SK-N-SH treated with all-trans-retinoic acid at 6 μM for 48 hours (cell line): ENCODE measurements at regions not wholly inside any gene's neighbourhood (a gene's known extent, or its start where the extent isn't known, plus 50 kb on each side); places are given as distances from the start of the nearest gene placed in this dataset.

Experiments
- ATAC-seq: fragments of 200-7000 bp; cut with Tn5 transposase; 3 replicates; pipeline ENCODE4 v1.9.1; 2020; ENCODE audit warnings: mild to moderate bottlenecking, moderate library complexity
- ARNTL ChIP-seq: fragments of 450-650 bp; formaldehyde crosslinking; IDR thresholded peaks from 2 replicates; pipeline ENCODE4 v1.5.0; 2020; ENCODE audit warnings: low read depth, mild to moderate bottlenecking, moderate library complexity, borderline replicate concordance
- BACH2 ChIP-seq: fragments of 250-450 bp; sonication (Bioruptor Pico); IDR thresholded peaks from 2 replicates; pipeline ENCODE4 v1.9.0; 2021; ENCODE audit warnings: mild to moderate bottlenecking, borderline replicate concordance
- CSDC2 ChIP-seq: fragments of 250-450 bp; sonication (Bioruptor Pico); IDR thresholded peaks from 2 replicates; pipeline ENCODE4 v1.5.0; 2020; ENCODE audit warnings: mild to moderate bottlenecking, moderate library complexity
- ESRRG ChIP-seq: fragments of 250-450 bp; sonication (Bioruptor Pico); IDR thresholded peaks from 2 replicates; pipeline ENCODE4 v1.6.1; 2021; ENCODE audit warnings: mild to moderate bottlenecking
- GLIS3 ChIP-seq: fragments of 250-450 bp; sonication (Bioruptor Pico); IDR thresholded peaks from 2 replicates; pipeline ENCODE4 v1.5.0; 2020; ENCODE audit warnings: mild to moderate bottlenecking, moderate library complexity
- ISL1 ChIP-seq: fragments of 250-450 bp; sonication (Bioruptor Pico); IDR thresholded peaks from 2 replicates; pipeline ENCODE4 v2.1.2; 2022; ENCODE audit warnings: mild to moderate bottlenecking, moderate library complexity
- OSR1 ChIP-seq: fragments of 250-450 bp; sonication (Bioruptor Pico); IDR thresholded peaks from 2 replicates; pipeline ENCODE4 v1.8.0; 2022; ENCODE audit warnings: moderate library complexity, mild to moderate bottlenecking, inconsistent platforms
- PPARA ChIP-seq: fragments of 250-450 bp; sonication (Bioruptor Pico); IDR thresholded peaks from 2 replicates; pipeline ENCODE4 v1.5.0; 2020; ENCODE audit warnings: mild to moderate bottlenecking, borderline replicate concordance
- RARB ChIP-seq: fragments of 250-450 bp; sonication (Bioruptor Pico); IDR thresholded peaks from 2 replicates; pipeline ENCODE4 v1.8.0; 2021; ENCODE audit warnings: mild to moderate bottlenecking, moderate library complexity
- SNAI2 ChIP-seq: fragments of 250-450 bp; sonication (Bioruptor Pico); IDR thresholded peaks from 2 replicates; pipeline ENCODE4 v1.5.0; 2020; ENCODE audit warnings: mild to moderate bottlenecking, moderate library complexity
- TCF4 ChIP-seq: fragments of 250-450 bp; sonication (Bioruptor Pico); IDR thresholded peaks from 2 replicates; pipeline ENCODE4 v1.8.0; 2021; ENCODE audit warnings: mild to moderate bottlenecking, moderate library complexity, borderline replicate concordance
- TOX ChIP-seq: fragments of 250-450 bp; sonication (Bioruptor Pico); IDR thresholded peaks from 2 replicates; pipeline ENCODE4 v1.8.0; 2021; ENCODE audit warnings: mild to moderate bottlenecking, moderate library complexity, borderline replicate concordance
- ZC3H10 ChIP-seq: fragments of 250-450 bp; sonication (Bioruptor Pico); IDR thresholded peaks from 2 replicates; pipeline ENCODE4 v1.5.1; 2021; ENCODE audit warnings: mild to moderate bottlenecking, moderate library complexity
- ZFP3 ChIP-seq: fragments of 250-450 bp; sonication (Bioruptor Pico); IDR thresholded peaks from 2 replicates; pipeline ENCODE4 v1.5.0; 2020; ENCODE audit warnings: mild to moderate bottlenecking, moderate library complexity
- ZFP30 ChIP-seq: fragments of 450-650 bp; formaldehyde crosslinking; IDR thresholded peaks from 2 replicates; pipeline ENCODE4 v1.5.0; 2022; ENCODE audit warnings: mild to moderate bottlenecking, moderate library complexity
- ZNF565 ChIP-seq: fragments of 450-650 bp; formaldehyde crosslinking; conservative IDR thresholded peaks from 2 replicates; pipeline ENCODE4 v1.5.0; 2020; ENCODE audit warnings: low read depth, mild to moderate bottlenecking, moderate library complexity
- ZNF70 ChIP-seq: fragments of 450-650 bp; formaldehyde crosslinking; IDR thresholded peaks from 2 replicates; pipeline ENCODE4 v1.5.0; 2020; ENCODE audit warnings: mild to moderate bottlenecking, moderate library complexity
- ZNF8 ChIP-seq: fragments of 450-650 bp; formaldehyde crosslinking; IDR thresholded peaks from 2 replicates; pipeline ENCODE4 v1.5.0; 2020; ENCODE audit warnings: mild to moderate bottlenecking, moderate library complexity
- TF ChIP-seq, protein P1 (sequence below): fragments of 250-450 bp; sonication (Bioruptor Pico); IDR thresholded peaks from 2 replicates; pipeline ENCODE4 v1.5.0; 2020; ENCODE audit warnings: mild to moderate bottlenecking, moderate library complexity
- TF ChIP-seq, protein P2 (sequence below): fragments of 250-450 bp; sonication (Bioruptor Pico); IDR thresholded peaks from 2 replicates; pipeline ENCODE4 v1.8.0; 2020; ENCODE audit warnings: mild to moderate bottlenecking, moderate library complexity, borderline replicate concordance
- TF ChIP-seq, protein P3 (sequence below): fragments of 250-450 bp; sonication (Bioruptor Pico); IDR thresholded peaks from 2 replicates; pipeline ENCODE4 v1.5.1; 2021; ENCODE audit warnings: mild to moderate bottlenecking, moderate library complexity
- TF ChIP-seq, protein P4 (sequence below): fragments of 250-450 bp; sonication (Bioruptor Pico); IDR thresholded peaks from 2 replicates; pipeline ENCODE4 v1.5.1; 2020; ENCODE audit warnings: low read depth, mild to moderate bottlenecking, moderate library complexity
- TF ChIP-seq, protein P5 (sequence below): fragments of 250-450 bp; sonication (Bioruptor Pico); IDR thresholded peaks from 2 replicates; pipeline ENCODE4 v1.8.0; 2021; ENCODE audit warnings: low read depth, mild to moderate bottlenecking, moderate library complexity, borderline replicate concordance

DNA sequence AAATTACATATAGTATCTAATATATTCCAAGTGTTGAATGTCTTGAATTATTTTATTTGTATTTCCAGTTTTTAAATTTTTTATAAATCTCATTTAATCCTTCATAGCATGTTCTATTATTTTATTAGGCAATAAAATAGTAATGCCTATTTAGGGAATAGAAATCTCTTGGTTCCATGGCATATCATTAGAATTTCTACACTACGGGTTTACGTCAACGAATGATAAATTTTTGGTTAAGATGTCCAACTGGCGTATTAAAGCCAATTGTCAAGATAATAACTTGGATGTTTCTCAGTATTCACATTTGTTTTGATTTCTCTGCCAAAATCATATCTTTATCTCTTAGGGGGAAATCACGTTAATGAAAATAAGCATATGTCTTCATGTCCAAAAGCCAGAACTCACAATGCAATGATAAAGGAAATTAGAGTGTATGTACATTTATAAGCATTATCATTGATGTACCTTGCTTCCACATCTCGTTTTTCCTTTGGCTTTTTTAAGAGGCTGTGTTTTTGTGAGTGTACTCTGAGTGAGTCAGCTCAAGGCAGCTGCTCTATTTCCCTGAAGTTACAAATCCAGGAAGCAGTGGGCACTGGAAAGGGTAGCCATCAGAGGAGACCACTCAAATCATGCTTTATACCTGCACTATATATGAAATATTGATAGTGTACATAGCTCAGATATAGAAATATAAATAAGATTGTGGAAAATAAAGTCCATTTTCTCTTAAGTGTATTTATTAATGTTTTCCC is 115.8 kb upstream of the PDE1A start:
- TF ChIP-seq TCF4 (CRISPR knock-in tag) (peak; percentile 48; the same call in 1 of the 2 replicates), ZNF70 (CRISPR knock-in tag) (no peak), GLIS3 (no peak), ZFP30 (no peak), ISL1 (CRISPR knock-in tag) (peak; percentile 92), ESRRG (CRISPR knock-in tag) (no peak), SNAI2 (CRISPR knock-in tag) (peak; percentile 46; the same call in 1 of the 2 replicates), TOX (CRISPR knock-in tag) (no peak), ZFP3 (CRISPR knock-in tag) (0 out of 2 replicates have a peak, but pooled peaks have one; percentile 16), RARB (CRISPR knock-in tag) (no peak), ZNF8 (CRISPR knock-in tag) (no peak), ZNF565 (CRISPR knock-in tag) (no peak), PPARA (CRISPR knock-in tag) (no peak), CSDC2 (CRISPR knock-in tag) (no peak), ZC3H10 (no peak), OSR1 (CRISPR knock-in tag) (no peak), ARNTL (no peak), BACH2 (CRISPR knock-in tag) (no peak)
- TF ChIP-seq, protein P1, sequence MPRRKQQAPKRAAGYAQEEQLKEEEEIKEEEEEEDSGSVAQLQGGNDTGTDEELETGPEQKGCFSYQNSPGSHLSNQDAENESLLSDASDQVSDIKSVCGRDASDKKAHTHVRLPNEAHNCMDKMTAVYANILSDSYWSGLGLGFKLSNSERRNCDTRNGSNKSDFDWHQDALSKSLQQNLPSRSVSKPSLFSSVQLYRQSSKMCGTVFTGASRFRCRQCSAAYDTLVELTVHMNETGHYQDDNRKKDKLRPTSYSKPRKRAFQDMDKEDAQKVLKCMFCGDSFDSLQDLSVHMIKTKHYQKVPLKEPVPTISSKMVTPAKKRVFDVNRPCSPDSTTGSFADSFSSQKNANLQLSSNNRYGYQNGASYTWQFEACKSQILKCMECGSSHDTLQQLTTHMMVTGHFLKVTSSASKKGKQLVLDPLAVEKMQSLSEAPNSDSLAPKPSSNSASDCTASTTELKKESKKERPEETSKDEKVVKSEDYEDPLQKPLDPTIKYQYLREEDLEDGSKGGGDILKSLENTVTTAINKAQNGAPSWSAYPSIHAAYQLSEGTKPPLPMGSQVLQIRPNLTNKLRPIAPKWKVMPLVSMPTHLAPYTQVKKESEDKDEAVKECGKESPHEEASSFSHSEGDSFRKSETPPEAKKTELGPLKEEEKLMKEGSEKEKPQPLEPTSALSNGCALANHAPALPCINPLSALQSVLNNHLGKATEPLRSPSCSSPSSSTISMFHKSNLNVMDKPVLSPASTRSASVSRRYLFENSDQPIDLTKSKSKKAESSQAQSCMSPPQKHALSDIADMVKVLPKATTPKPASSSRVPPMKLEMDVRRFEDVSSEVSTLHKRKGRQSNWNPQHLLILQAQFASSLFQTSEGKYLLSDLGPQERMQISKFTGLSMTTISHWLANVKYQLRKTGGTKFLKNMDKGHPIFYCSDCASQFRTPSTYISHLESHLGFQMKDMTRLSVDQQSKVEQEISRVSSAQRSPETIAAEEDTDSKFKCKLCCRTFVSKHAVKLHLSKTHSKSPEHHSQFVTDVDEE: peak; percentile 59; the same call in 1 of the 2 replicates
- TF ChIP-seq, protein P2, sequence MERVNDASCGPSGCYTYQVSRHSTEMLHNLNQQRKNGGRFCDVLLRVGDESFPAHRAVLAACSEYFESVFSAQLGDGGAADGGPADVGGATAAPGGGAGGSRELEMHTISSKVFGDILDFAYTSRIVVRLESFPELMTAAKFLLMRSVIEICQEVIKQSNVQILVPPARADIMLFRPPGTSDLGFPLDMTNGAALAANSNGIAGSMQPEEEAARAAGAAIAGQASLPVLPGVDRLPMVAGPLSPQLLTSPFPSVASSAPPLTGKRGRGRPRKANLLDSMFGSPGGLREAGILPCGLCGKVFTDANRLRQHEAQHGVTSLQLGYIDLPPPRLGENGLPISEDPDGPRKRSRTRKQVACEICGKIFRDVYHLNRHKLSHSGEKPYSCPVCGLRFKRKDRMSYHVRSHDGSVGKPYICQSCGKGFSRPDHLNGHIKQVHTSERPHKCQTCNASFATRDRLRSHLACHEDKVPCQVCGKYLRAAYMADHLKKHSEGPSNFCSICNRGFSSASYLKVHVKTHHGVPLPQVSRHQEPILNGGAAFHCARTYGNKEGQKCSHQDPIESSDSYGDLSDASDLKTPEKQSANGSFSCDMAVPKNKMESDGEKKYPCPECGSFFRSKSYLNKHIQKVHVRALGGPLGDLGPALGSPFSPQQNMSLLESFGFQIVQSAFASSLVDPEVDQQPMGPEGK (CRISPR knock-in tag): no peak
- TF ChIP-seq, protein P3, sequence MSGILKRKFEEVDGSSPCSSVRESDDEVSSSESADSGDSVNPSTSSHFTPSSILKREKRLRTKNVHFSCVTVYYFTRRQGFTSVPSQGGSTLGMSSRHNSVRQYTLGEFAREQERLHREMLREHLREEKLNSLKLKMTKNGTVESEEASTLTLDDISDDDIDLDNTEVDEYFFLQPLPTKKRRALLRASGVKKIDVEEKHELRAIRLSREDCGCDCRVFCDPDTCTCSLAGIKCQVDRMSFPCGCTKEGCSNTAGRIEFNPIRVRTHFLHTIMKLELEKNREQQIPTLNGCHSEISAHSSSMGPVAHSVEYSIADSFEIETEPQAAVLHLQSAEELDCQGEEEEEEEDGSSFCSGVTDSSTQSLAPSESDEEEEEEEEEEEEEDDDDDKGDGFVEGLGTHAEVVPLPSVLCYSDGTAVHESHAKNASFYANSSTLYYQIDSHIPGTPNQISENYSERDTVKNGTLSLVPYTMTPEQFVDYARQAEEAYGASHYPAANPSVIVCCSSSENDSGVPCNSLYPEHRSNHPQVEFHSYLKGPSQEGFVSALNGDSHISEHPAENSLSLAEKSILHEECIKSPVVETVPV (CRISPR knock-in tag): 0 out of 2 replicates have a peak, but pooled peaks have one; percentile 12
- TF ChIP-seq, protein P4, sequence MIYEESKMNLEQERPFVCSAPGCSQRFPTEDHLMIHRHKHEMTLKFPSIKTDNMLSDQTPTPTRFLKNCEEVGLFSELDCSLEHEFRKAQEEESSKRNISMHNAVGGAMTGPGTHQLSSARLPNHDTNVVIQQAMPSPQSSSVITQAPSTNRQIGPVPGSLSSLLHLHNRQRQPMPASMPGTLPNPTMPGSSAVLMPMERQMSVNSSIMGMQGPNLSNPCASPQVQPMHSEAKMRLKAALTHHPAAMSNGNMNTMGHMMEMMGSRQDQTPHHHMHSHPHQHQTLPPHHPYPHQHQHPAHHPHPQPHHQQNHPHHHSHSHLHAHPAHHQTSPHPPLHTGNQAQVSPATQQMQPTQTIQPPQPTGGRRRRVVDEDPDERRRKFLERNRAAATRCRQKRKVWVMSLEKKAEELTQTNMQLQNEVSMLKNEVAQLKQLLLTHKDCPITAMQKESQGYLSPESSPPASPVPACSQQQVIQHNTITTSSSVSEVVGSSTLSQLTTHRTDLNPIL (CRISPR knock-in tag): peak; percentile 41; the same call in 1 of the 2 replicates
- TF ChIP-seq, protein P5, sequence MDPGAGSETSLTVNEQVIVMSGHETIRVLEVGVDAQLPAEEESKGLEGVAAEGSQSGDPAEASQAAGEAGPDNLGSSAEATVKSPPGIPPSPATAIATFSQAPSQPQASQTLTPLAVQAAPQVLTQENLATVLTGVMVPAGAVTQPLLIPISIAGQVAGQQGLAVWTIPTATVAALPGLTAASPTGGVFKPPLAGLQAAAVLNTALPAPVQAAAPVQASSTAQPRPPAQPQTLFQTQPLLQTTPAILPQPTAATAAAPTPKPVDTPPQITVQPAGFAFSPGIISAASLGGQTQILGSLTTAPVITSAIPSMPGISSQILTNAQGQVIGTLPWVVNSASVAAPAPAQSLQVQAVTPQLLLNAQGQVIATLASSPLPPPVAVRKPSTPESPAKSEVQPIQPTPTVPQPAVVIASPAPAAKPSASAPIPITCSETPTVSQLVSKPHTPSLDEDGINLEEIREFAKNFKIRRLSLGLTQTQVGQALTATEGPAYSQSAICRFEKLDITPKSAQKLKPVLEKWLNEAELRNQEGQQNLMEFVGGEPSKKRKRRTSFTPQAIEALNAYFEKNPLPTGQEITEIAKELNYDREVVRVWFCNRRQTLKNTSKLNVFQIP (CRISPR knock-in tag): no peak
- TF ChIP-seq, all 23 proteins: peak for 7
- ATAC-seq: no peak; the same call in 2 of the 3 replicates
